ENCODE measurements at regions not wholly inside any gene's neighbourhood (a gene's known extent, or its start where the extent isn't known, plus 50 kb on each side); places are given as distances from the start of the nearest gene placed in this dataset.
A peak's percentile ranks its signal among the peaks of the same experiment; 100 is the strongest.
"Not testable (repeated sequence)": the region's sequence is repeated elsewhere in the genome, so short reads cannot be mapped to it uniquely, and the experiment has no call there.

DNA sequence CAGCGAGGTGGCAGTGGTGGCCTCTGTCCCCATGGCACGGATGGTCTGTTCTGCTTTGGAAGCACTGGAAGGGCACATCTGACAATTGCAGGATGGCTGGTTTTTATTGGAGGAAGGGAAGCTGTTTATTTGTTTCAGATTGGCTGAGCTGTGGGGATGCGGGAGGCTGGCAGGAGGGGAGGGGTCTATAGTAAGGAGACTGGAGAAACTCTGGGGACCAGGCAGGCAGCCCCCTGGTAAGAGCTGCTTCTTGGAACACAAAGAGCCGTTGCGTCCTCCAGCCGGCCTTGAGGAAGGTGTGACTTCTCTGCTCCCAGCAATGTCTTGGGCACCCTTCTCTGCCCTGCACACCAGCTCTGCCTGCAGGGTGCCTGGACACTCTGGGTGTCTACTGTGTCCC is 85.1 kb upstream of the SPDYE9 start:
- not testable (repeated sequence) for DNase-seq

DNA sequence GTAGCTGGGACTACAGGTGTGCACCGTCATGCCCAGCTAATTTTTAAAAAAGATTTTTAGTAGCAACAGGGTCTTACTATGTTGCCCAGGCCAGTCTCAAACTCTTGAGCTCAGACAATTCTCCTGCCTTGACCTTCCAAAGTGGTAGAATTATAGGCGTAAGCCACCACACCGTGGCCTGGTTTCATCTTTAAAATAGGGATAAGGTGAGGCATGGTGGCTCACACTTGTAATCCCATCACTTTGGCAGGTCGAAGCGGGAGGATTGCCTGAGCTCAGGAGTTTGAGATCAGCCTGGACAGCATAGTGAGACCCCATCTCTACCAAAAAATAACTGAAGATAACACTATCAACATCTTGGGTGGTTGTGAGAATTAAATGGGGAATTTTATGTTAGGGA is 84.6 kb upstream of the SPDYE9 start:
- not testable (repeated sequence) for DNase-seq

DNA sequence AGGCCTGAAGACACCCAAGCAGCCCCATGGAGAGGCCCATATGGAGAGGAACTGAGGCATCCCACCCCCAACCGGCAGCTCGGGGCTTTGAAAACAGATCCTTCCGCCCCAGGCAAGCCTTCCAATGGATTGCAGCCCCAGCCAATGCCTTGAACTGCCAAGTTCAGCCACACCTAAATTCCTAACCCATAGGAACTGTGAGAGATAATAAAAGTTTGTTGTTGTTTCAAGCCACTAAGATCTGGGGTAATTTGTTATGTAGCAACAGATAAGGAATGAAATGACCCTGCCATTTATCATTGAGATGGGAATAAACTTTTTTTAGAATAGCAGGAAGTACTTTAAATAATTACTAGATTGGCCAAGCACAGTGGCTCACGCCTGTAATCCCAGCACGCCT is 80.3 kb upstream of the SPDYE9 start:
- not testable (repeated sequence) for DNase-seq

DNA sequence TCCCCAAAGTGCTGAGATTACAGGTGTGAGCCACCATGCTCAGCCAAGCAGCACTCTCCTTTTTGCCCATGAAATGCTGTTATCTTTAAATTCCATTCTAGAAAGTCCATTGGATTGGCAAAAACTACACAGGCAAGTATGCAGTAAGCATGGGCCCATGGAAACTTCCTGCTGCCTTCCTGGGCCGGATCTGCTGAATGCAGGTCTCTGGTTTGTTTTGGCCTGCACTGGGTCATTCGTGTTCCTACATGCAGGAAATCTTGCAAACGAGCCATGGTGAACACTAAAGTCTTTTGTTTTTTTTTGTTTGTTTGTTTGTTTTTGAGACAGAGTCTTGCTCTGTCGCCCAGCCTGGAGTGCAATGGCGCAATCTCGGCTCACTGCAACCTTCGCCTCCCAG is 76.8 kb upstream of the SPDYE9 start:
- DNase-seq = not testable (repeated sequence)

DNA sequence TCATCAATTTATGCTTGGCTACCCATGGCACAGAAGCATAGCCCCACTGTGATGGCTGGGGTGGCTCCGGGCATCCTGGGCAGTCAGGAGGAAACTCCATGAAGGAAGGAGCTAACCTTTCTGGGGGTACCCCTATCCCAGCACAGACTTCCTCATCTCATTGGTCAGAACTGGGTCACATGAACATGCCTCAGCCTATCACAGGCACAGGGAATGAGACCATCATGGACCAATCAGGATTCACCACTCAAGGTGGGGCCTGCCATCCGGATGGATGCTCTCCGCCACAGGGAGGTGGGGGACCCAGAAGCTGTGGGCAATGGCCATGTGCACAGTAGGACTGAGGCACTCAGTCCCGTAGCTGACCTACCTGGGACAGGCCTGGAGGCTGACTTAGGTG is 75.9 kb upstream of the SPDYE9 start:
- not testable (repeated sequence) for DNase-seq

DNA sequence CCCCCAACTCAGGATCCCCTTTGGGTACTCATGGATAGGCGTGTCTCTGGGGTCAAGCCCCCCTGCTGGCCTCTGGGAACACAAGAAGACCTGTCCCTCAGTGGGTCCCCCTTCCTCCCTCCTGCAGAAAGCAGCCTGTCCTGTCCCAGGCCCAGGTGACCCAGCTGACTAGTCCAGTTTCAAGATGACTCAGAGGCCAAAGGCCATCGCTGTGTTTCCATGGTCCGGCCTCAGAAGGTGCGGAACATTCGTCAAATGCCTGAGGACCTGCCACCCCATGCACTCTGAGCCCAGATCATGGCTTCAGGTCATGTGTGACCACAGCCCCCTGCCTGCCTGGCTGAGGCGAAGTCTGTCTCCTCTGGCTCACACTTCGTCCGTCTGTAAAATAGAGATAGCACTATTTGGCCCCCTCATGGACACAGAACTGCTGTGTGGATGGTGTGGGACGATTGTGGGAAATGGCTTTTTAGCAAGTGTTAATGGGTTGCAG is 71.4 kb upstream of the SPDYE9 start:
- DNase-seq = not testable (repeated sequence)

DNA sequence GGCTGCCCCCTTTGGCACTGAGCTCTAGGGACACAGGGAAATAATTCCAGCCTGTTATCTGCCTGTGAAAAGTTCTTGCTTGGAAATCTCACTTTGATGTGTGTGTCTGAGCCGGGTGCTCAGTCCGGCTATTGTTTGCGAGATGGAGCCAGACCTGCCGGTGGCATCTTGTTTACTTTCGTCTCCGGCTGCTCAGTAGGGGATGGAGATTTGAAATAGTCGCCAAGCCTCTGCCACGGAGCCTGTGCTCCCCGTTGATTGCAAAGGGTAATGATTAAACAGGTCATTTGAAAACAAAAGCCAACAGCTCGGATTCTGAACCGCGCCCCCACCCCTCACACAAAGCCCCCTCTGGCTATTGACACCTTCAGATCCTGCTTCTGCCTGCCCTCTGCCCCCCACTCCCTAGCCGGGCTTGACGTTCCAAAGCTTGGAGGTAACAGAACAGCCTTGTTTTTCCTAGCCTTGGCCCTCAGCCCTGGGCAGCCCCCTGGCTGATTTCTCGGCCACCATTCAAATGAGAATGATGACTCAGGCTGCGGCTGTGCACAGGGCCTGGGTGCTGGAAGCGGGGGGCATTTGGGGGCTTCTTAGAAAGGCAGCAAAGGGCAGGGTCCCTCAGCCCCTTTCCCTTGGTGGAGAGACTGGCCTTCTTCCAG is 70.8 kb upstream of the SPDYE9 start:
- not testable (repeated sequence) for DNase-seq

DNA sequence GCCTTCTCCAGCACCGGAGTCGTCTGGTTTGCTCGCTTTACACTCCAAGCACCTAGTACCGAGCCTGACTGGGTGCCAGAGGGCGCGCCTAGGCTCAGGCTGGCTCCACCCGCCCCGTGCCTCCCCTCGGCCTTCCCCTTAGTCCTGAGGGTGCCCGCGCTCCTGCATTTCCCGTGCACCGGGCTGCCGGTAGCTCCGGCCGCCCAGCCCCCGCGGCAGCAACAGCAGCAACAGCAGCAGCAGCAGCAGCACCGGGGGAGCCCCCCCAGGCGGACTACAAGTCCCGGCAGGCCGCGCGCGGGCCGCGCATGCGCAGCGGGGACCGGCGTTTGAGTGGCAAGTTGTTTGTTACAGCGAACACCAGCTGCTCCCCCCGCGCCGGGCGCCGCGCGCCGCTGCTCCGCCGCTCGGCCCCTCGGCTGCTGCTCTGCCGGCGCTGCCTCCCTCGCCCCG is 68.8 kb upstream of the SPDYE9 start:
- DNase-seq = peak; percentile 80 to 85

DNA sequence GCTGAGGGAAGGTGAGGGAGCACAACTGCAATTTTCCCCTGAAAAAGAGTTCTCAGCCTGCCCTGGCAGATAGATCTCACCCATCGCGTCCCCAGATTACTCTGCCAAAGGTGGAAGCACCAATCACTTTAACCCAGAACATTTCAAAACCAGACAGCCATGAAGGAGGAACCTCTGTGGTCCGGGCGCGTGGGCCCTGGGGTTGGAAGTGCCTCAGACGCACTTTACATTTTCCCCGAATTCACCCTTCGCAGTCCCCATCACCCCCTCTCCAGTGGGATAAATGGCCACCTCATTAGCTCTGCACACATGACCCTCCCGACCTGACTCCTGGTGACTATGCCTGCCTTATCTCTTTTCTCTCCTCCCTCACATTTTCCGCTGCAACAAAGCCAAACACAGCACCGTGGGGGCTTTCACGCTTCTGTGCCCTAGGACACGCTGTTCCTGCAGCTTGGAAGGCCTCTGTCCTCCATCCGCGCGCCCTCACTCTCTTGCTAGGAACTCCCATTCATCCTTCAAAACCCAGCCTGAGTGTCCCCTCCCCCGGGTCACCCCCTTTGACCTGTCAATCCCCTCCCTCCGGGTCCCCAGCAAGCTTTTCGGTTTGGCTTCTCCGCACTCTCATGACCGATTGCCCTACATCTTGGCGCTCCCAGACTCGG is 68.2 kb upstream of the SPDYE9 start:
- DNase-seq = peak in 1 of 2 experiments; percentile 8

DNA sequence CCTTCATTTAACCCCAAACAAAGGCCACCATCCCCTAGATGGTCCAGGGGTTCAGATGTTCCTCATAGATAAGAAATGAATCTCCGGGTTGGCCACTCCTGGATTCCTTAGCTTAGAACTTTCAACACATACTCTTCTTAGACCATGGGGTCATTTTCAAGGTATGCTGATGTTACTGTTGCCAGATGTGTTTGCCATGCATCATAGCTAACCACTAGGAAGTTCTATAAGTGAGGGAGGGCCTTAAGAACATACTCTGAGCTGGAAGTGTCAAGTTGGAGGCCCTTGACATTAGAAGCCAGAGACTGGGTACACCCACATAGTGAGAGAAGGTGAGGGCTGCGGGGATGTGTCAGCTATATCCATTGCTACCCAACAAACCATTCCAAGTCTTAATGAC is 62.7 kb upstream of the SPDYE9 start:
- DNase-seq = not testable (repeated sequence)

DNA sequence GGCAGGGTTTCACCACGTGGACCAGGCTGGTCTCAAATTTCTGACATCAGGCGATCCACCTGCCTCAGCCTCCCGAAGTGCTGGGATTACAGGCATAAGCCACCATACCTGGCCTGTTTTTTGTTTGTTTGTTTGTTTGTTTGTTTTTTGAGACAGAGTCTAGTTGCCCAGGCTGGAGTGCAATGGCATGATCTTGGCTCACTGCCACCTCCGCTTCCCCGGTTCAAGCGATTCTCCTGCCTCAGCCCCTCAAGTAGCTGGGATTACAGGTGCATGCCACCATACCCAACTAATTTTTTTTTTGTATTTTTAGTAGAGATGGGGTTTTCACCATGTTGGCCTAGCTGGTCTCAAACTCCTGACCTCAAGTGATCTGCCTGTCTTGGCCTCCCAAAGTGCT is 61.8 kb upstream of the SPDYE9 start:
- not testable (repeated sequence) for DNase-seq

DNA sequence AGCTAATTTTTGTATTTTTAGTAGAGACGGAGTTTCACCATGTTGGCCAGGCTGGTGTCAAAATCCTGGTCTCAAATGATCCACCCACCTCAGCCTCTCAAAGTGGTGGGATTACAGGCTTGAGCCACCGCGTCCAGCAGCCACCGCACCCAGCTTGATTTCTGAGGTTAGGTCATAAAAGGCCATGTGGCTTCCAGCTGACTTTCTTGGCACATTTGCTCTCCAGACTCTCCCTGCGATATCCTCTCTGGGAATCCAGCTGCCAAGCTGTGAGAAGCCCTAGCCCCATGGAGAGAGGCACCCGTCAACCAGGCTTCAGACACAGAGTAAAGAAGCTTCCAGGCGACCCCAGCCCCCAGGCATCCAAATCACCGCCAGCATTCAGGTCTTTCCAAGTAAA is 58.2 kb upstream of the SPDYE9 start:
- not testable (repeated sequence) for DNase-seq

DNA sequence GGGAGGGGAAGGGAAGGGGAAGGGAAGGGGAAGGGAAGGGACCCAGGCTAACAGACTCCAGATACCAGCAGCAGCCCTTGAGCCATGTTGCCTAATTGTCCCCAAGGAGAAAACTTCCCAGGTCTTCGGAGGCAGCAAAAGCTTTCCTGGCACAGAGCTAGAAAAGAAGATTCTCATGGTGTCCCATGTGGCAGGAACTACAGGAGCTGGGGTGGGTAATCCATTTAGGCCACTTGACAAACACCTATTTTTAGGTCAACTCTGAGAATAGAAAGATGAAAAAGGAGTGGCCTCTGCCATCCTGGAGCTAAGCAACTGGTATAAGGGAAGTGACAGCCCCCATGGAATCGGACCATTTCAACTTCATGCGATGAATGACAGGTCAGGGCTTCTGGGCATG is 52.1 kb upstream of the SPDYE9 start:
- not testable (repeated sequence) for DNase-seq
